ENCODE measurements at regions not wholly inside any gene's neighbourhood (a gene's known extent, or its start where the extent isn't known, plus 50 kb on each side); places are given as distances from the start of the nearest gene placed in this dataset.

DNA sequence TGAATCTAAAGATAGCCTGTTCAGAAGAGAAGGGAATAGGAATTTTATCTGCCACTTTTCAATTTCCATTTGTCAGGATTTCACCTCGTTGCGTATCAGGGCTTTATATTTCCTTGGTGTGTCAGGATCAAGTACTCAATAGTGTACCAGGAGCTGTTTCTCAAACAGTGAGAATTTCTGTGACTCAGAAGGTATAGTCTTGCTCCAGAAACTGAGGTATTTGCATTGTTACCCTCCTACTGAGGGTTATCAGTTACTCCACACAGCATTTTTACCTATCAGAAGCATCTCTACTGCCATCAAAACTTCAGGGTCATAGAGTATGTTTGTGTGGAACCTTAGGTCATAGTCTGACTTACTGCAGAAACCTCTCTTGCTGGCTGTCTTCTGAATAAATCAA, 271.7 kb upstream of the EDNRB start:
- H3K4me3 ChIP-seq (ENCODE audit: low read depth, low read length): no peak overlapping the region
- no peak for TF ChIP-seq CTCF (IDR thresholded peaks at IDR 0.05; ENCODE audit: low read depth, low read length, missing control alignments)
- no peak for DNase-seq (ENCODE audit: low read depth)

DNA sequence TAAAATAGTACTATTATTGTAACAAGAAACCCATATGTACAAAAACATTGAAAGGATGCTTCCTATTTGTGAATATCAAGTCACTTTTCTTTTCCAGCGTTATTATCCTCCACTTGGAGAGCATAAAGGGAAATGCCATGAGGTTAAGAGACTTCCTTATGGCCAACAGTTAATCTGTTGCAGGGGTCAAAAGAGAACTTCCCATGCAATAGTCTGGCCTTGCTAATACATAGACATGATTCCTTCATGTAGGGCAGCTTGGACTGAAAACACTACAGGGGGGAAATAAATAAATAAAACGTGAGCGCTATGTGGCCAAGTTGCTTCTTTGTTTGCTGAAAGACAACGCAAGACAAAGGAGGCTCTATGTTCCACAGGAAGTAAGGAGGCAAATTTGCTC, 269.1 kb upstream of the EDNRB start:
- no peak for TF ChIP-seq CTCF (IDR thresholded peaks at IDR 0.05; ENCODE audit: low read depth, low read length, missing control alignments)
- DNase-seq (ENCODE audit: low read depth): no peak
- no peak overlapping the region for H3K4me3 ChIP-seq (ENCODE audit: low read depth, low read length)

- no peak for TF ChIP-seq CTCF (IDR thresholded peaks at IDR 0.05; ENCODE audit: low read depth, low read length, missing control alignments)
- no peak for DNase-seq (ENCODE audit: low read depth)
- no peak overlapping the region for H3K4me3 ChIP-seq (ENCODE audit: low read depth, low read length)
Measured at GRCh38 chr13:78185700-78186099, 267.1 kb upstream of the EDNRB start.

DNA sequence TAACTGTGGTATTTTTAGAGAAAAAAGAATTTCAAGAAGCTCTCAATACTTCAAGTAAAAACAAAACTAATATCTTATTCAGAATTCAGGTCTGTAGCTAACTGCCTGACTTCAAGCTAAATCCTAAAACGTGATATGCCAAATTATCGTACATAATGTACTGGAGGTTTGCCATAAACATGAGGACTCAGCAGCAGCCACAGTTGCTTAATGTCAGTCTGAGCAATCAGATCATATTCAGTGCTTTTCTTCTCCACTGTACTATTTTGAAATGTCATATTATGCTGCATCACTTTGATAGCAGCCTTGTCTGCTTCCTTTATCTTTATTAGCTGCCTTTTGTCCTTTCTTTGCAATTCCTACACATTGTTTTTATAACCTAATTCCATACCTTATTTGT, 265.1 kb upstream of the EDNRB start:
- DNase-seq (ENCODE audit: low read depth): no peak
- no peak overlapping the region for H3K4me3 ChIP-seq (ENCODE audit: low read depth, low read length)

DNA sequence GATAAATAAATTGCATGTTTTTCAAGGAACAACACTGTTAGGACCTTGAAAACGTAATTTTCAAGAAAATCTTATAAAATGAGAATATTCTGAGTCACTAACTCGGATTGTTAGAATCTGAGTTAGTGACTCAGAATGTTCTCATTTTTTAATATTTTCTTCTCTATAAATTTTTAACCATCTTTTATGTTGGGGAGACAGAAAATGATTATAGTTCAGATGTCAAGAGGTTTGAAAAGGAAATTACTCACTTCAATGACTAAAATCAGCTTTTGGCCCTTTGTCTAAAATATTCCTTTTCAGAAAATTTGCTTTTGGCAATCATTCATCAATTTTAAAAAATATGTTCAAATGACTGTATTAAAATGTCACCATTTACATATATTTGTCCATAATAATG, 264.2 kb upstream of the EDNRB start:
- TF ChIP-seq CTCF (IDR thresholded peaks at IDR 0.05; ENCODE audit: low read depth, low read length, missing control alignments): no peak
- no peak for DNase-seq (ENCODE audit: low read depth)
- H3K4me3 ChIP-seq (ENCODE audit: low read depth, low read length): no peak overlapping the region

More for the DNA sequence above, 265.1 kb upstream of the EDNRB start:
- no peak for TF ChIP-seq CTCF (IDR thresholded peaks at IDR 0.05; ENCODE audit: low read depth, low read length, missing control alignments)

GRCh38 chr13:78177306-78177705, 258.7 kb upstream of the EDNRB start:
- no peak for TF ChIP-seq CTCF (IDR thresholded peaks at IDR 0.05; ENCODE audit: low read depth, low read length, missing control alignments)
- H3K4me3 ChIP-seq (ENCODE audit: low read depth, low read length): no peak overlapping the region
- DNase-seq (ENCODE audit: low read depth): no peak

- DNase-seq (ENCODE audit: low read depth): no peak
- H3K4me3 ChIP-seq (ENCODE audit: low read depth, low read length): no peak overlapping the region
- no peak for TF ChIP-seq CTCF (IDR thresholded peaks at IDR 0.05; ENCODE audit: low read depth, low read length, missing control alignments)
Measured at GRCh38 chr13:78176880-78177279, 258.2 kb upstream of the EDNRB start.

Data from GM12864 (cell line).